Ramos (cell line): ENCODE measurements at regions not wholly inside any gene's neighbourhood (a gene's known extent, or its start where the extent isn't known, plus 50 kb on each side); places are given as distances from the start of the nearest gene placed in this dataset.
"Not testable (repeated sequence)": the region's sequence is repeated elsewhere in the genome, so short reads cannot be mapped to it uniquely, and the experiment has no call there.

Experiments
- in situ Hi-C: fragments of 300-500 bp; cut with MboI; formaldehyde crosslinking; loops from one replicate; pipeline ENCODE4 v1.14.3; 2022; ENCODE audit warnings: low sequenced_read_pairs; ENCODE audit not compliant: unreplicated experiment

DNA sequence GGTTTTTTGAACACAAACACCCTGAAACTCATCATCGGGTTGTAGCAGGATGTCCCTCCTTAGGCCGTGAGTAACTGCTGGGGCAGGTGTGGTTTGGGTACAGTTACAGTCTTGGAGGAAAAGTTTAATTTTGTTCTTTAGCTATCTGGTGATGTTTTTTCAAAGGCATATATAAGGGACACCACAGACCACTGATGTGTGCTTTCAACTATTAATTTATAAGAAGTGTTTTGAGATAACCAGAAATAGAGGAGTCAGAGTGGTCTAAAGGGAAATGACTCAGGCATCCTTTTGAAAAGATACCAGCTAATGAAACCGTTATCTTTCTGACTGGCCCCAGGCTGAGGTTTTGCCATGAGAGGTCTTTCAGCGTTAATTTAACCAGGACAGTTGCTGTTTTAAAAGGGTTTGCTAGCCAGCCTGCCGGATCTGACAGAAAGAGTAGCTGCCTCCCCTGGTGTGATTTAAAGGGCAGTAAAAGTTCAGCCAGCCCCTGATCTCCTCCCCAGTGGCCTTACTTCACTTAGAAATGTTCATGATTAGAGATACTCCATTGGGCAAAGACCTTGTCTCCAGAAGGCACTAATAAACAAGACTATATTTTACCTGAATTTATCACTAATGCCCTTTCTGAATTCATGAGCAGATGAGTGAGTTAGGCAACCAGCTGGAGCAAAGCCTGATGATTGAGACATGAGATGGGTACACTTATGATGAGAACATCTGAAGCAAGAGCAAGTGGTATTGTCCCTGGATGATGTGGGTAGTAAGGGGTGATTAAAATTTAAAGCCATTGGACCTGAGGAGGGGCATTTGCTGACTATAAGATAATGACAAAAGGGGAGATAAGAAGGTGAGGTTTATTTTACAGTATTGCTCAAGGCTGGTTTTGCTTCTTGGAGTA lies 482.5 kb upstream of the TBL1XR1 start:
- in situ Hi-C loops = no loop called here

DNA sequence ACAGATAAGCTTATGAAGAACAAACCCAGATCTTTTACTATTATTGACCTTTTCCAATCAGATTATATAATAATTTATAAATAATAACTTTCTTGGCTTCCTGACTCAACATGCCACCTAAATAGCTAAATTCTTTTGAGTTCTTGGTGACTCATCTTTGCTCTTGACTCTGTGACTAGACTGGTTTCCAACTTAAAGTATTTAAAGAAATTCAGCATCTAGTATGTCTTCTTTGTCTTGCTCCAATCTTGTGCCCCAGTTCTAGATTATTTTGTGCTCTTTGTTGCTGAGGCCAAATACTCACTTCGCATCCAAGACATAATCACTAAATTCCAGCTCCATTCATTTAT lies 483.2 kb upstream of the TBL1XR1 start:
- in situ Hi-C loops = no loop called here

DNA sequence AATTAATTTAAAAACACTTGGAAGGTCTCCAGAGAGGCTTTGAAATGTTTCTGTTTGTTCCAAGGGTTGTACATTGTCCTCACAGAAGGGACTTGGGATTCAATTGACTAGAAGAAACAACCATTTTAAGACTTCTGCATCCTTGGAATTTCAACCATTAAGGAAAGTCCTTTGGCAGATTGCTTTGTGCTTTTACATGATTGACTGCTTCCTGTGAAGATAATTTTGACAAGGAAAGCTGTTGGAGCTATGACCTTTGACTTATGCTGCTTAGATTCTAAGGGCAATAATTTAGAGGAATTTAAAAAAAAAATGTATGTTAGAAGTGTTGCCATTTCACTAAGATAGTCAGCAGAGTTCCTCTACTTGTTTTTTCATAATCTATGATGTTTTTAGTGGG lies 483.9 kb upstream of the TBL1XR1 start:
- in situ Hi-C loops = no loop called here

DNA sequence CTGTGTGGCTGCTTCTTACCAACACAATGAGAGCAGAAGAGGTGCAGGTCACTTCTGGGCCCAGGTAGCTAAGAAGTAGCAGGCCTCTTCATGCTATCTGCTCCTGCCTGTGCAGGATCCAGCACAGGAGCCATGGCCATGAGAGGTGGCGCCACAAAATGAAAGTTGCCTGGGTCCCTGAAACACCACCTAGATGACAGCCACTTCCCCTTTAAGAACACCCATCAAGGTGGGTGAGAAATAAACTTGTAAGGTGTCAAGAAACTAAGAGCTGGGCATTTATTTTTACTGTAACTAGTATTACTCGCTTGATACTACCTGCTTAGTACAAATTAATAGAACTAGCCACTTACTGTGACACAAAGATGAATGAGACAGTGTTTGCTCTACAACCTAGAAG lies 484.6 kb upstream of the TBL1XR1 start:
- in situ Hi-C loops = no loop called here

DNA sequence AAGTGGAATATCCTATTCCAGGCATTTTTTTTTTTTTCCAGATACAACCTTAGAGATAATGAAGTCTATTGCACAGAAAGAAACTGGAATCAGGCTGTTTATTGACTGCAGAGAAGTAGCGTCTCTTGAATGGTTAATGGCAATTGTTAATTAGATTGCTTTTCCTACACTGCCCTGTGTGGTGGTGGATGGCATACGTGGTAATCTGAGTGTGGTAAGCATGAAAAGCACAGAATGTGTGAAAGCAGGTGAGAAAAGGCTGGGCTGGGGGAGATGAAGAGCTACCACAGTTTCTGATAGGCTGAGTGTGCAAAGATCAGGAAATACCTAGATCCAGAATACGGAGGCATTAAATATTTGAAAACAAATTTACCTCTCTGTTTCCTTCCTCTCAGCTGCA lies 486.3 kb upstream of the TBL1XR1 start:
- in situ Hi-C loops = no loop called here

DNA sequence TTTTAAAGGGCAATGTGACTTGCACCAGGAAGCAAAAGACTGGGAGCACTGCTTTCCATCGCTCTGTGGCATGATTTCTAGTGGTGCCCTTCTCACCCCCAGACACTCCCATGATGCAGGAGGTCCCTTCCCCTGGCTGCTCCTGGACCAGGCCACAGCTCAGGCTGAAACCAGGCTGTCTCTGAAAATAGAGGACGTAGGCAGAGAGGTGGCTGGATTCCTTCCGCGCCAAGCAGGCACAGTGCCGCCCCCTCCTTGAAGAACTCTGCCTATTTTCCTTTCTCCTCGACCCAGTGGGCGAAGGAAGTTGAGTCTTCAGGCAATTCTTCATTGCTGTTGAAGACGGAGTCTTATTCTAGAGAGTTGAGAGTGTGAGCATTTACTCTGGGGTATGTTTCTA lies 489.4 kb upstream of the TBL1XR1 start:
- in situ Hi-C loops = no loop called here

DNA sequence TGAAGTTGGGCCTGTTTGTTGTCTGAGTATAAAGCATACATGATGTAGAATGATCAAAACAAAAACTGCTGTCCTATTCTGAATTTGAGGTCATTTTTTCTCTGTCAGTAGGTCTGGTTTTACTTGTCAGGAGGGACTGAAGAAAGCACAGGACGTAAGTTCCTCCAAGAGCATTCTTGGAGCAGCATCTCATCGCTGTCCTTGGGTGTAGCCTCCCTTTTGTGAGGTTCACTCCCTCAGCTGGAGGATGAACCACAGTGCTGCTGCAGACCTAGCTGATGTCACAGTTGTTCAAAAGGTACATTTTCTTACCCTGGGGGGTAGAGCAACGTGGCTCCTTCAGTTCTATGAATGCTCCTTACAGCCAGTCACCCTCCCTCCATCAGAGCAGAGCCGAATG lies 490.0 kb upstream of the TBL1XR1 start:
- in situ Hi-C loops = no loop called here

DNA sequence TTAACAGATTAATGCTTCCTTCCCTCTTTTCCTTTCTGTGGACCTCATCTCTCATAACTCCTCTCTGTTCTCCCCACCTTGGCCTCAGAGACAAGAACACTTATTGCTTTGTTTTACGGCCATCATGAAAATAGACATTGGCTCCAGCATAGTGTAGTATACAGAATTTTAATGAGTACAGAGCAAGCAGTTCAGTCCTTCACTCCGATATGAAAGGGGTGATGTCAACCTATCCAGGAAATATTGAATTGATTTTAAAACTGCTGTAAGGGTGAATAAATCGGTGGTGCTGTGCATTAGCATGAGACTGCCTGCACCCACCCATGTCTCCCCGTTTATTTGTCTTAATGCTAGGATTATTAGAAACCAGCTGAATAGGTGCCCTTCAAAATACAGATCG lies 490.9 kb upstream of the TBL1XR1 start:
- in situ Hi-C loops = no loop called here

DNA sequence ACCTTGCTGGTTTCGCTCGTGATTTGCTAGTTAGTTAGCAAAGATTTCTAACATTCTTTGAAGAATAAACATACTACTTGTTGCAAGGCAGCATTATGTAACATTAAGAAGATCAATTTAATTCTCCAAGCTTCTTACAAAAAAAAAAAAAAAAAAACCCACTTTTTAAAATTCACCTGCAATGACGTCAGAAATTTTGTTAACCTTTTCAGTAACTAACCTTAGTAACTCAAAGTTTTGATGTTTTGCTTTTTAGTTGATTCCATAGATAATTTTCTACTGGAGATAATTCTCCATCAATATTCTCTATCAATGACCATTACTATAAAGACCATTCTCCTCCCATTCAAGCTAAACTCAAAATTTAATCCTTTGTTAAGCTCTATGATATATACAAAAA lies 491.8 kb upstream of the TBL1XR1 start:
- in situ Hi-C loops = no loop called here

DNA sequence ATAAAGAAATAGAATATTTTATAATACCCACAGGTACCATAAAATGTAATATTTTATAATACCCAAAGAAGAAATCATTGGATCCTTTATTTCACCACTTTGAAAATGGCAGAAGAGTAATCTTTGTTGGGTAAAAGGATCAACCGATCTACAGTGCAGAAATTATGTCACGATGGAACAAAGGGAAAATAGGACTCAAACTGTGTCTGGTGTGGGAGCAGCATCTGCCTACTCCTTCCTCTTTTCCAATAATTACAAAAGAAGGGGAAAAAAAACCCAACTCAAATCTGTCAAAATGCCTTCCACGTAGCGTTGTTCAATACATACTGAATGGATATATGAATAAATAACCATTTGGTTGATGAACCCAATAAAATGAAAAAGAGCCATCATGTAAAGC lies 492.6 kb upstream of the TBL1XR1 start:
- in situ Hi-C loops = no loop called here

DNA sequence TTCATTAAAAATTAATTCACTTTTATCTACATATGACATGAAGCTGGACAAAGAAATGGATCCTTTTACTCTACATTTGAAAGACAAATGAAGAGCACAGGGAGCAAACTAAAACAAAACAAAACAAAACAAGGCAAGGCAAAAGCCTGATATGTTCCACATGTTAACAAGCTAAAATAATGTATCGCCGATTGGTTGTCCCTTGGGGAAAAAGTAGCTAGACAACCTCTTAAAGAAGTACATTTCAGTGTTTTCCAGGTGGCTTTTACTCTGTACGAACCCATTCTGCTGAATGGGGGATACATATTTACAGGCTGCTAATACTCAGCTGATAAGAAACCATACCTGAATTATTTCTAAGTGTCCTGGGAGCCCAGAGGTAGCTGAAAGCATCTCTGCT lies 493.0 kb upstream of the TBL1XR1 start:
- in situ Hi-C loops = no loop called here

DNA sequence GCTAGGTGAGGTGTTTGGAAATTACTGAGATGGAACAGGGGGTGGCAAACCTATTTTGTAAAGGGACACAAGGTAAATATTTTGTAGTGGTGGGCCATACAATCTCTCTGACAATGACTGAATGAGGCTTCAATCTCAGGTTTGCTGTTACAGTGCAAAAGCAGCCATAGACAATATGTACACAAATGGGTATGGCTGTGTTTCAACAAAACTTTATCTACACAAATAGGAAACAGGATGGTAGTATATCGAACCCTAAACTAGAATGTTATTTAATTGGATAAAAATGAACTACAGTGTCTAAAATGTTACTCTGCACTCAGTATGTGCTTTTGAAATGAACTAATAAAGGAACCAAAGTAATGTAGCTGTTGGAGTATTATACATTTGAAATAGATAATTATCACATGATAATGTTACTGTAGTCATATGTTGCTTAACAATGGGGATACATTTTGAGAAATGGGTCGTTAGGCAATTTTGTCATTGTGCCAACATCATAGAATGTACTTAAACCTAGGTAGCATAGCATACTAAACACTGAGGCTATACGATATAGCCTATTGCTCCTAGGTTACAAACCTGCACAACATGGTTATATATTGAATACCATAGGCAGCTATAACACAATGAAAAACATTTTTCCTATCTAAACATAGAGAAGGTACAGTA lies 495.2 kb upstream of the TBL1XR1 start:
- in situ Hi-C loops = no loop called here

DNA sequence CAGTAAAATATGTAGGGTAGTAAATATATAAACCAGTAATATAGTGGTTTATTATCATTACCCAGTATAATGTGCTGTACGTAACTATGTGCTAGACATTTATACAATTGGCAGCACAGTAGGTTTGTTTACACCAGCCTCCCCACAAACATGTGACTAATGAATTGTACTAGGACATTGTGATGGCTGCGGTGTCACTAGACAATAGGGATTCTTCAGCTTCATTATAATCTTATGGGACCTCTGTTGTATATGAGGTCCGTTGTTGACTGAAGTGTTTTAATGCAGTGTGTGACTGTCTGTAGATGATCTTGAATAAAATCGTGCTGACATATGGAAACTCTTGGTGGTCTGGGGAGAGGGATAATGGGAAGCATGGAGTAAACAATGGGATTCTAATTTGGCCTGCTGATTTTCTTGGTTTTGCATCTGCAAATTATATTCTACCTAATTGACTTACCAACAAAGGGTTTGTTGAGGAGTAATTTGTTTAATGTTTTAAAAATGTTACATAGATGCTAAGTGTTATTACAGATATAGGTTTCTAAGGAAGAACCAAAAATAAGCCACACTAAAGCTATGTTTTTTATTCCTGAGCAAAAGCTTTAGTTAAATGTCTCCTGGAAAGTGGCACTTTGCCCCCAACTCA lies 496.5 kb upstream of the TBL1XR1 start:
- in situ Hi-C loops = no loop called here

DNA sequence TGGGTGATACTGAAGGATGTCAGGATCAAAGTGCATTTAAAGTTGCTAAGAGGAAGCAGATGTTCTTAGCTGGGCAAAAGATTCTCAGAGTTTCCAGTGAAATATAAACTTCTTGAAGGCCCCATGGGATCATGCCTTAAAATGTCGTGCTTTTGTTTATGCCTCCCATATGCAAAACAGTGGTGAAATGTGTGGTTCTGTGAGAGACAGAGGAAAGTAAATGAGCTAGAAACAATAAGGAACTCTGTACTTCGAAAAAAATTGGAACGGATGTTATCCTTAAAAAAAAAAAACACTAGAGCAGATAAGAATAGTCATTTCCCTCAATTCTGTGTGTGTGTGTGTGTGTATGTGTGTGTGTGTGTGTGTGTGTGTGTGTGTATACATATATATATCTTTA lies 497.0 kb upstream of the TBL1XR1 start:
- in situ Hi-C loops = no loop called here

DNA sequence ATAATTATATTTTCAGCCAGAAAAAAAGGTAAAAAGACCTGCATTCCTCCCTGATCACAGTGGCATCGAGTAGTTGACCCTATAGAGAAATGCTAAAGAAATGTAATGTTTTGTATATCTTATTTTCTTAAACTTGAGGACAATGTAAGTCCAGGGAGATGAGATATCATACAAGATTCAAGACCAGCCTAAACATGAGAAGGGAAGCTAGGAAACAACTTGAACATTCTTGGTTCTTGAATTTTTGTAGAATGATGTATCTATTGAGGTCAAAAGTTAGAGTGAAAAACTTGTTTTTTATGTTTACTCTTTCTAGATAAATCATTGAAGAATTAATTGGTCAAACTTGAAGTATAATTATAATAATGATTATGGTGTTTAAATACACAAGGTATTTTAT lies 497.7 kb upstream of the TBL1XR1 start:
- in situ Hi-C loops = no loop called here

DNA sequence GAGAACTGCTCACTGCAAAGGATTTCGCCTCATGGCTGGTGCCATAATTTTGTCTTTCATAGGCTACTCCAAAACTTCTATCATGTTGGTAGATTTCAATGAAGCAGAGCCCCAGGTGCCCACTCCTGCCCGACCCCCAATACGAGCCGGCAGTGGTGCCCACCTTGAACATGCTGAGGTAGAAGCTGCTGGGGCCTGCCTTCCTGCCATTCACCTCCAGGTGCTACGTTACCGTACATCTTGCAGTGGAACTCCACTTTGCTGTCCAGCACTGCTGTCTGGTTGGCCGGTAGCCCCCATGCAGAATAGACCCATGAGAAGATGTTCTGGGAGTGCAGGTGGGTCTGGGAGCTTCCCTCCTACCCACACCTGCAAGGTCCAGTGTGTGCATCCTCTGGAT lies 502.8 kb upstream of the TBL1XR1 start:
- in situ Hi-C loops = no loop called here

DNA sequence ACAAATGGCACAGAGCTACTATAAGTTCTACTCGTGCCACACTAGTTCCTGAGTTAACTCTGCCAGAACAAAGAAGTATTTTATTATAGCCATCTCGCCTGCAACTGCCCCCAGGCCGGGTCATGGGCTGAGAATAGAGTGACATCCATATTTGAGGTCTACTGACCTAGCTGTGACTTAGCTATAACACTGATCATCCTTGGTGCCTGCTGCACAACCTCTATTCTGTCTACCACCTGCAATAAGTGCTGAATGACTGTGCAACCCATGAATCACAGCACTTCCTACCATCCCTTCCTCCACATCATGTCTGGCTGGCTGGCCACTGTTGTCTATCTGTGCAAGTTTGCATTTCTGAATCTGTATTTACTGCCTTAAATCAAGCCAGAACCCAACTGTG lies 506.5 kb upstream of the TBL1XR1 start:
- in situ Hi-C loops = no loop called here

DNA sequence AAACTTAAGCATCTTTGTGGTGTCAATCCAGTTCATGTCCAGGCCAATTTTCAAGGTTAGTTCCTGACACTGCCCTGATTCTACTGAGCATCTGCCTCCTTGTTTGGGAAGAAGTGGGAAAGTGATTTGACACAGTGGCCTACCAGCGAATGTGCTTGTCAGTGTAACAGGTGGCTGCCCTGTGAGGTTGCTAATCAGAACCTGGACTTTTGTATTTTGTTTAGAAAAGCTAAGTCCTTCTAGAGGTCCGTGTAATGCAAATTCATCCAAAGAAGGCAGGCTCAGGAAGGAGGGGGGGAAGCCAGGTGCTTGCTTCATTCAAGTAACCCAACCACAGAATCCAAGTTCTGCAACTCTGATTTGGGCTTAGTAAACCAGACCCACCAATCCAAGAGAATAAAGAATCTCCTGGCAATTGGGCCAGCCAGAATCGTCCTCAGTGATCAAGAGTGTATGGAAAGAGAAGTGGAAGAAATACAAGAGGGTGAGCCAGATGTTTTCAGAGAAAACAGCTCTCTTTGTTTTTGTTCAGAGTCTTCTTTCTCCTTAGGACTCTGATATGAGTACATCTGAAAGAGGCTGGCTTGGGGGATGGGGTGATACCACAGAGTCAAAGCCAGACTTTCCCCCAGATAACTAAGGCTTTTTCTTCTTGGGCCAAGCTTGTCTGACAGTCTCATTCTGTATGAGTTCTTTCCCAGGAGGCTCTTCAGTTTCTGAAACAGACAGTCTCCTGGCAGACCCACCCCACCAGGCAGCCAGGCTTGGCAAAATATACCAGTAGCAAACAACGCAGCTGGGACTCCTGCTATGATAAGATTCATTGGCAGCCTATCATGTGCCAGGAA lies 508.9 kb upstream of the TBL1XR1 start:
- in situ Hi-C loops = no loop called here

DNA sequence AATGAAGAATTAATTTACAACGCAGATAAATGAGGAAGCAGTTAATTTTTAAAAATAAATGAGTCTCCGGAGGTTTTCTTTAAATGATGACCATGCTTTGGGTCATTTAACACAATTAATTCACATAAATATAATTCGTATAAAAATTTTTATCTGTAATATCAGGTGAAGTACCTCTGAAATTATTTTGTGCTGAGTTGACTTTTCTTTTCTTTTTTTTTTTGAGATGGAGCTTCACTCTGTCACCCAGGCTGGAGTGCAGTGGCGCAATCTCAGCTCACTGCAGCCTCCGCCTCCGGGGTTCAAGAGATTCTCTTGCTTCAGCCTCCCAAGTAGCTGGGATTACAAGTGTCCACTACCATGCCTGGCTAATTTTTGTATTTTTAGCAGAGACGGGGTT lies 512.2 kb upstream of the TBL1XR1 start:
- in situ Hi-C loops = not testable (repeated sequence)

DNA sequence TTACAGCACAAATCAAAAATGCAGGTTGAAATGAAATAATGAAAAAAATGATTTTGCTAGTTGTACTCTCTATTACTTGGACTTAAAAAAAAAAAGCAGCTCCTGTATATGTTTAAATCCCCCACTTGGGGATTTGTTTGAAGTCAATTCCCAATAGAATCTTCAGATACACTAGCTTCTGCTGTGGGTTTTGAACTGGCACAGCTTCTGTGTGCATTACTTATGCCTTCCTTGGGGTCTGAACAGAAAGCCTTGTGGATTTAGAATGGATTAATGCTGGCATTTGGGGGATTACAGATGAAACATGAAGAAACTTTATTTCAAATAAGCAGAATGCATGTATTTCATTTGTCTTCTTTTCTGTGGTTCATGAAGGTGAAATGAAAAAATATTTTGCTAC lies 513.2 kb upstream of the TBL1XR1 start:
- in situ Hi-C loops = no loop called here

DNA sequence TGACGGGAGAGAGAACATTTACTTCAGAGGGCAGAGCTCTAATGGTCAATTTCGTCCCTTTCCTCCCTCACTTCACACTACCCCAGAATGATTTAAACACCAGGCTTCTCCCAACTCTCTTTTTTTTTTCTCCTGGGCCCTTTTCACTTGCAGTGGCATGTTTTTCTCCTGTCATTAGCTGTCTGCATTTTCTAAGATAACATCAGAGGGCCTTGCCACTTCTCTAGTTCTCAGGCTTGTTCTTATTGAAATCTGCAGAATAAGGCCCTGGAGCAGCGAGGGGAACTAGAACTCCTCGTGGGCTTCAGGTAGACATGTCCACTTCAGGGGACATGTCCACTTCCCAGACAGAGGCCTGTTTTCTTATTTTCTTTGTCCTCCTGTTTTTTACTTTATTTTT lies 514.4 kb upstream of the TBL1XR1 start:
- in situ Hi-C loops = no loop called here
